ENCODE measurements at regions not wholly inside any gene's neighbourhood (a gene's known extent, or its start where the extent isn't known, plus 50 kb on each side); places are given as distances from the start of the nearest gene placed in this dataset.
A peak's percentile ranks its signal among the peaks of the same experiment; 100 is the strongest.

DNA sequence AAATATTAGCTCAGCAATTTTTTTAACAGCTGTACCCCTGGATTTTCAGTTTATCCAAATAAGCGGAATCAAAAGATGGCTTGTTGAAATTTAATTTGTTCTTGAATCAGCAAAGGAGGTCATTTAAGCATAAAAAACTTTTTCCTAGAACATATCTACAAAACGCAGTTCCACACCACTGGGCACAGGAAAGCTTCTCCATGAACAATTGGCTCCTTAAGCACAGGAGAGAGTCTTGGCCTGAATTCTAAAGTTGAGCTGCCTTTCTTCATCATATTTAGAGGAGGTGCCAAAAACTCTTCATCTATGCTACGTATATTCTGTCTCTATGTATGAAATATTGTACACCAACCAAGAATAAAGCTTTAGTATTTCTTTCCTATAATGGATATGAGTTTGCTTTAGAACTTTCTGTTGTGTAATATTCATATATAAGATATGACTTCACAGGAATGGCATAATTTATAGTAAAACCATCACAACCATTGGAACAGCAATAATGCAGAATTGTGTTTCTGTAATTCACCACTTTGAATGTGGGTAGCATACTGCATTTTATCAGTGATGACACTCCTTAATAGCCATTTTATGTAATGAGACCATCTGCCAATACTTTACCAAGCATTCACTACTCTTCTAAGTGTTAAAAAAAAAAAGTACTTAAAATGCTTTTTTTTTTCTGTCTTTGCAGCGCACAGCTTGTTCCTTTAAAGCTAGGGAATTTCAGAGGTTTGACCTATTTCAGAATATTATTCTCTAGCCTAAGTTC is 263.7 kb downstream of the SLITRK6 start:
- no peak for DNase-seq

DNA sequence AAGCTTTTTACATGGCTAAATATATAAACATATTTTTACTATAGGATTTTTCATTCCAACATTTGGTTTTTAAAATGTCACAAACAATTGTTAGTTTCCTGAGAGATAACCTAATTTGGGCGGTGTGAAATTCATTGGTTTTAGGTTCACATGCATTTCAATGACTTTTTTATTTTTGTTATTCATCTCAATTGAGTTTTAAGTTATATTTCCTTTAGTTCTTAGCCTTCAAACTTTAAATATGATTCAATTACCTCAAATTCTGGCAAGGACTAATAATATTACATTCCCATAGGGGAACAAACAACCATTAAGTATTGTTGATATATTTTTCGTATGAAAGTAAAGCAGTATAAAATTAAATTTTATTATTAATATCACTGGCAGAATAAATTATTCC is 265.3 kb downstream of the SLITRK6 start:
- no peak for DNase-seq

DNA sequence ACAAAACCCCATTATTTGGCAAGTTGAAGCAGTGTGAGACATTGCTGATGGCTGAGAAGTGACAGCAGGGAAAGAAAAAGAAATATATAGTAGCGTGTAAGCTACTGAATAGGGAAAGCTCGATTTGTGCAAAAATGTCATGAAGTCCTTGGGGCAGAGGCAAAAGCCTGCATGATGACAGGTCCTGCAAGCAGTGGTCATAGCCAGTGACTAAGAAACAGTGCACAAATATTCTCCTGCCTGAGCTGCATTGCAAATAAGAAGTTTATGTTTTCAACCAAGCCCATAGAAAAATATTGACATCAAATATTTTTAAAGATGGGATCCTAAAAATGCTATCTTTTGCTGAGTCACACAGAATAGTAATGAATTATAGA is 270.0 kb downstream of the SLITRK6 start:
- DNase-seq: no peak

DNA sequence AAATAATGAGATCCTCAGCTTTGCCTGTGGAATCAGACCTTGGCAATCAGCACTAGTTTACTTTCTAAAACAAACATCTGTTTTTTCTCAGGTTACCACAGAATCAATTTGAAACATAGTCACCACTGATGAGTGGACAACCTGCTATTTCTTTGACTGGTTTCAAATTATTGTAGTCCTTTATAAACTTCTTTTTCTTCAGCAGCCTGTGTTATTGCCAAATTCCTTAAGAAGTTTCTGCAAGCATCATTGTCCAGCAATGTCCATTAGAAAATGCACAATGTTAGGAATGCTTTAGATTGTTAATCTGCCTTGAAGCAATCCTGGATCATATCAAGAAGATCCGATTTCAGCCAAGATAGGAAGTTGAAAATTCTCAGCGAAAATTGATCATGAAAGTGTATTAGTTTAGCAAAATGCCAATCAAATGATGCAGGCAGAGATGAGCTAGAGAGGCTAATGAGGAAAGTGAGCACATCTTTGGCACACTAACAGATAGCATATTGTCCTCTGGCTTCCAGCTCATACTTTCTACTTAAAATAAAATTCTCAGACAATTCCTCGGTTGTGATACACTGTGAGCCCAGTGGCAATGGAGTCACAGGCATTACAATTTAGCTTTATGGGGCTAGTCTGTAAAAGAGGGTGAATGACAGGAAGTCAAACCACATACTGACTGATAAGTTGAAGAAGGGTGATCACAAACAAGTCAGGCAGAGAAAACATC is 270.6 kb downstream of the SLITRK6 start:
- no peak for DNase-seq

DNA sequence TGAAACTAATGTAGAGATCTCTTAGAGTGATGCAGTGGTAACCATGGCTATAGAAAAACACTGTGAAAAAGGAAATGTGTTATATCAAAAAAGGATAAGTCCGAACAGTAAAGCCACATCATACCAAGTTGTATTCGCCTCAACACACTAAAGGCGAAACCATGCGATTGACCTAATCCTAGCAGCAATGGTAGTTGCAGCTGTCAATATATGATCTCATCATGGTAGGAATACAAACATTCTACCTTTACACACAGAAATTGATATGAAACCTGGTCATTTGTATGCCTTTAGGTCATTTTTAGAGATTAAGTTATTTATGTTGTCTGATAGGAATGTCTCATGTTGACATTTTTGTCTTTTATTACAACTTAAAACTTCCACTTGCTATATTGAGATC is 271.9 kb downstream of the SLITRK6 start:
- no peak for DNase-seq

DNA sequence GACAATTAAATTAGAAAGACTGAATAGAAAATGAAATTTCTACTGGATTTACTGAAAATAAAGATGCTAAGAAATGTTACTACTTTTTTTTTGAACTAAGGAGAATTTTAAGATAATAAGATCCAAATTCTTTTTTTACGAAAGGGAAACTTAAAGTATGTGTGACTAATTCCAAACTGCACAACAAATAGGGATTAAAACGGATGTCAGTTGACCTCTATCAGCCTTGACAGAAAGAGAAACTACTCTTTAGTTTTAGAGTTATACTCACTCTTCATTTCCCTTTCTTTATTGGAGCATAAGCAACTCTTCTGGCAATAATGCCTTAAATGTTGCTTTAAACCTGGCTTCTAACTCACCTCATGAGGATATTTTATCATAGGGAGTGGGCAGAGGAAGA is 273.8 kb downstream of the SLITRK6 start:
- no peak for DNase-seq

DNA sequence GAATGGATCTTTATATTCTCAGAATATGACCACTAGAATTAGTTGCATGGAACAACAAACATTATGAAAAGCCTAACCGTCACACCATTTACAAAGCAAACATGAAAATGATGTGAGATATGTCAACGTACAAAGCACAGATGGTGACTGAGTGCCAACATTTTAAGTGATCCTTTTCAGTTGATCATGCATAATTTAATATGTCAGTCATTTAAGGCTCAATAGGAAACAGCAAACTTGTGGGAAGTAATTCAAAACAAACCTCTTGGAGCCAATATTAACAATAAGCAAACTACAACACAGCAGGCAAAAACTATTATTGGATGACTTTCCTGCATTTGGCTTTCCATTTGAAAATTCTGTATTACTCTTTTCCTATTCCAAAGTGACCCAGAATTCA is 277.6 kb downstream of the SLITRK6 start:
- DNase-seq: peak; percentile 87

DNA sequence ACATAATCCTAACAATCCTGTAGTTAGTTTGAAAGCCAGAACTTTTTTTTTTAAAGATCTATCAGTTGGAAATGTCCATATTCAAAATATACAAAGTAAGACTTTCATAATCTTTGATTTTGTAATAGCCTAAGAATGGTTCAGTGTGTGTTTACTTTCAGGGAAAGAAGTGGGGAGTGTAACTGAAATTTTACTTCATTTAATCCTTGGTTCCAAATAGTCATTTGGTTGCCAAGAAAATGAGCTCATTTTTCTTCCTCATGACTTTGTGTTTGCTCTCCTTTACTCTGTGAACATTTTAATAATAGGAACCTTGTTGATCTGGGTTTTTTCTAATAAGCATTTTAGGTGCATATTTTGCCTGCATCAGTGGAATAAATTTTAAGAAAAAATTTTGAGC is 278.8 kb downstream of the SLITRK6 start:
- DNase-seq: no peak

DNA sequence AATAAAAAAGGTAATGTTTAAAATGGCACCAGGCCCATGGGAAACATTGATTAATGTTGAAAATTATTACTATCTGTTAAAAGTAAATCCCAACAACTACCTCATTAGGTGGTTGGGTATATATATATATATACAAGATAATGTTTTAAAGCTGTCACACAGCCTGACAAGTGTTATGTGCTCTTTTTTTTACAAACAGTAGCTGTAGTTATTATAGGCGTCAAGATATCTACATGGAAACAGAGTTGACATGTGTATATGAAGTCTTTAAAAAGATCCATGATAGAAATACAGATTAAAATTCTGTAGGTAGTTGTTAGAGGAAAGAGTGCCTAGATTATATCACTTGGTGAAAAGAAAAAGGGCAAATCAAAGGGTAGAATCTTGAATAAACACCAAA is 279.9 kb downstream of the SLITRK6 start:
- no peak for DNase-seq

DNA sequence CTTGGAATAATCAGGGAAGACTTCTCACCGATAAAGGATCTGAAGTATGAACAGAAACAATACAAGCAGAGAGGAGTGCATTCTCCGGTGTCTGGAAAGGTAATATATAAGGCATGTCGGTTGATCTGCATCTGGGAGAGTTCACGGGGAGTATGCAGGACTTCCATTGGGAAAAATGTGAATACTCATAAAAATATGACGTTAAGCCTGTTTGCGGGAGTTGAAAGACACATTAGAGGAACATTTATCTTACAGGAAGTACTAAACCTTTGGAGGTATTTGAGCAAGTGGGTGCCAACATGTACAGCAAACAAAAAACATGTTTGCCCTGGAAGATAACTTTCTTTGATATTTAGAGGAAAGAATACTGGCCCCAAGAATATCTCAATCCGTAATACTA is 286.8 kb downstream of the SLITRK6 start:
- no peak for DNase-seq

DNA sequence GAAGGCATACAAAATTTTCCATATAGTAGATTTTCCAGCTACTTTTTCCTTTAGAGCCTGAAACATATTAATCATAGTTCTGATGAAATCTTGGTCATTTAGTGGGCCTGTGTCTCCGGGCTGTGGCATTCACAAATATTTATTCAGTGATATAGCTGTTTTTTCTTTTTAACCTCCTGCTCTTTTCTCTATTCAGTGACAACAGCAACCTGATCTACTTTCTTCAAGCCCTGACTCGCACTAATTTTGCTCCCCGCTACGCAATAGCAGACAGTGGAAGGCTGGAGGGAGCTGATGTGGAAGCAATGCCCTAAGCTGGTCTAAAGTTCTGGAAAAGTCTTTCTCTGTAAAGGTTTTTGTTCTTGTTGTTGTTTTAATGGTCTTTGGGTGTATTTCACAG is 289.7 kb downstream of the SLITRK6 start:
- no peak for DNase-seq

DNA sequence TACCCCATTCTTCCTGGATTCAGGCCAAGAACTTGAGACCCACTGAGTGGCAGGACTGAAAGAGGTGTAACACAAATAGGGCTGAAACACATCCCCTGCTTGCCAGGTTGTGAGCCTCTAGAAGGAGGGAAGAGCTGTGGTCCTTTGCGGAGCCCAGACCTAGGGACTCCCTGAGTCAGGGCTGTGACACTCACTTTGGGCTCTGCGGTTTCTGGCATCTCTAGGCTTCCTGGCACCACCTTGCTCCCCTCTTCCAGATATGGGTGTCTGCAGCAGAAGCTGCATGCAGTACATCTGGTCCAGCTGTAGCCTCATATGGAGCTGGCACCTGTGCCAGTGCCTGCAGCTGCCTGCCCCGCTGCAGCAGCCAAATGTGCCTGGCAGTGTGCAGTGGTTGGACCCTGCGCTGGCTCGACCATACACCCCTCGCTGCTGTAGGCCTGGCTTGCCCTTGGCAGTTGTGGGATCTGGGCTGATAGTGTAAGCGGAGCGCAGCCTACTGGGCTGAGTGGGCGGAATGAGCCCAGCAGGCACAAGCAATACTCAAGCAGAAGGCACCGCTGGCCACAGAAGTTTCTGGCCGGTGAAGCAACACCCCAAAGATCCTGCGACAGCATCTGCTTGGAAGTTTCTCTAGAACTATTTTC is 290.4 kb downstream of the SLITRK6 start:
- no peak for DNase-seq

DNA sequence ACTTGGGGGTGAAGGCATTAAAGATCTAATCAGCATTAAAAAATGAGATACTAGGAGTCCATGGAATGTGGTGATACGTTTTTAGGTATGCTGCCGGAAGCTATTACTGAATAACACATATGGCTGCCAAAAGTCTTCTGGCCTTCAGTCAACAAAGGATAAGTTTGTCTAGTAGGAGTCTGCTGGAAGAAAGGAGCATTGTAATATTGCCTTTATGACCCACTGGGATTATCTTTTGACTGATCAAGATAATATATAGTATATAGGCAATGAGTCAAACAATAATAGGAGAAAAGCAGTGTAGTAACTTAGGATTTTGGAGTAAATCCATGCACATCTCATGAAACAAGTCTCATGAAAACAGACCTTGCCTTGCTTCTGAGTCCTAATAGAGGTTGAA is 295.4 kb downstream of the SLITRK6 start:
- no peak for DNase-seq

DNA sequence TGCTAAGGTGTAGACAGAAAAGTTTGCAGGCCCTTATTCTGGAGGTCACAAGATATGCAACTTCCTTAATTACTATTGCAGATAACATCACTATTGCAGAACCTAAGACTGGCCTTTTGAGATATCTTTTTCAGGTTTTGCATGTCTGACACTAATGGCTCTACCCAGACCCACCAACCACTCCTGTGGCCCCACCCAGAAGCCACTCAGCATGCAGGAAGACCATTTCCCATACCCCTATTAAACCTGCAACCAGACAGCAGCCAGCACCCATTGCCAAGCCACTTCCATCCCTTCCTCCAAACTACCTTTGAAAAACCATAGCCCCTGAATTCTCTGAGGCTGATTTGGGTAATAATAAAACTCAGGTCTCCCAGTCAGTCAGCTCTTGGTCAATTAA is 297.6 kb downstream of the SLITRK6 start:
- no peak for DNase-seq

DNA sequence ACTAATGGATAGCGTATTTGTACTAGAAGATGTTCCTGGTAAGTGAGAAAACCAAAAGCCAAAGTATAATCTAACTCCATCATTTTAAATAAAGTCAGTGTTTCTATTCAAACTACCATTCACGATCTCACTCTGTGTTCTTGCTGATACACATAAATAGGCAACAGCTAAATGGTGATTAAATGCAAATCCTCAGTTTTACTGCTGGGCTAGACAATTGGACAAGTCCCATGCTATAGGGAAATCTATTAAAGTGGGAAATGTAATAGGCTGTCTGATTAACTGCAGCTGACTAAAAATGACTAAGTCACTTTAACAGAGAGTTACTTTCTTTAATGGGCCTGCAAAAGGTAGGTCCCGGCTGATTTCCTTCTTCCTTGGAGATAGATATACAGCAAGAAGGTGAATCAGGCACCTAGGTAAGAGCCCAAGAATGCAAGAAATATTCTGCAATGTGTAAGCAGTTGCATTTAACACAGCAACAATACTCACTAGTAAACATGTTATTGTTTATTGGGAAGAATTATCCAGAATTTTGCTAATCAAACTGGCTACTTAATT is 298.4 kb downstream of the SLITRK6 start:
- DNase-seq: peak; percentile 95

DNA sequence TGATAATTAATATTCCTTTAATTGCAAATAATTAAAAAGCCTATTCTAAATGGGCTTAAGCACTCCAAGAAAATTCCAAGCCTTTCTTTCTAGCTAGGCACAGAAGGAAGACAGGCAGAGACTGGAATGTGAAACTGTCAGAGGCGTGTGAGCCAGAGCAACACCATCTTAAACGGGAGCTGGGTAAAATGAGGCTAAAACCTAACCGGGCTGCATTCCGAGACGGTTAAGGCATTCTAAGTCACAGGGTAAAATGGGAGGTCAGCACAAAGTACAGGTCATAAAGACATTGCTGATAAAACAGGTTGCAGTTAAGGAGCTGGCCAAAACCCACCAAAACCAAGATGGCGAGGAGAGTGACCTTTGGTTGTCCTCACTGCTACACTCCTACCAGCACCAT is 300.4 kb downstream of the SLITRK6 start:
- DNase-seq: no peak

DNA sequence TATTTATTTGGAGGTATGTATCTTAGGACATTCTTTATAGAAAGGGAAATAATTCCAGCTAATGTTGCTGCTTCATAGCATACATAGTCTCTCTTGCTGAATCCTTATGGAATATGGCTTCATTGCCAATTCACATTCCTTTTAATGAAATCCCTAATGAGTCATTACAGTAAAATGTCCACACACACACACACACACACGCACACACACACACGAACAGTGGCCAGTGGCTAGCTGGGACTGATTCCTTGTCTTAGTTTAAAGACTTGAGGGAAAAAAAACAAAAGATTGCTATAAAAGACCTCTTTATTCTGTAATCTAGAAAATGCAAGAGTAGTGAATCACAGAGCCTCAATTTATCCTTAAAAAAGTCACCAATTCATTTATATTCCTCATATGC is 301.6 kb downstream of the SLITRK6 start:
- no peak for DNase-seq

DNA sequence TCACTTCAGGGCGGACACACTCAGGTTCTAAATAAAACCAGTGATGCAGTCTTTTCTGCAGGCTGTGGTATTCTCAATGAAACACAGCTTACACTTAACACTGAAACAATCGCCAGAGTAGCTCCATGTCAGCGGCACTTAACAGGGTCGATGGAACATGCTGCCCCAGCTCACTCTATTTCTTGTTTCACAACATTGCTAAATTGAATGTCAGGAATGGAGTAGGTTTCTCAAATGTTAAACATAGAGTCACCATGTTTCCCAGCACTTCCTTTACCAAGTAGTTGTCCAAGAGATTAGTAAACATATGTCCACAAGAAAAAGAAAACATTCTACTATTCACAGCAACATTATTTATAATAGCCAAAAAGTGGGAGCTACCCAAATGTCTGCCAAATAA is 306.9 kb downstream of the SLITRK6 start:
- DNase-seq: no peak

DNA sequence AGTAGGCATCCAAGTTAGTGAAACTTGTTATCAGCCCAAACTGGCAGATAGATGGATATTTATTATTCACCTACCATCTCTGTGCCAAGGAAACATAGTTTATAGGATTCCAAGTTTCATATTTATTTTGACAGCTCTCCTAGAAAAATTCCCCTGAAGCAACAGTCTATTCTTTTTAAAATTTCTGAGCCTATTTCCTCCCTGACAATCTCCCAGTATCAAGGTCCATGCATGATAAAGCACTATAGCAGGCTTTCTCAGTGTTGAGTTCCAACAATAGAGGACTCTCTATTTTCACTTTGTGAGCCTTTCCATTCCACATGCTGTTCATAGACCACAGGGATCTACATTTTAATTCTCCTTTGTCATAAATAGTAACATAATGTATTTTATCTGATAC is 312.6 kb downstream of the SLITRK6 start:
- DNase-seq: no peak

DNA sequence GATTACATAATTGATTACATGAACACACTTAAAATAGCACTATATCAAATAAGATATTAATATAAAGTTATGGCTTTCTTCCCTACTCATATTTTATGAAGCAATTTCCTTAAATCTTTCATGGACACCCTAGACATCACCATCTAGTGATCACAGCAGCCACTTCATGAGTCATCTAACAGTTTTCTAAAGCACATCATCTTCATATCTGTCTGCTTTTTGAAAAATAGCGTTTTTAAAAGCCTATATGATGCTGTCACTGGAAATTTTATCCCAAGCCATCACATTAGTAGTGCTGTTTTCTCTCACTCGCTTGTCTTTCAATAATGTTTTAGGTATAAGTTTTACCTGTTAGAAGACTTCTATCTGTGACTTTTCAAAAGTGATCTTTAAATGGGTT is 326.1 kb downstream of the SLITRK6 start:
- no peak for DNase-seq

DNA sequence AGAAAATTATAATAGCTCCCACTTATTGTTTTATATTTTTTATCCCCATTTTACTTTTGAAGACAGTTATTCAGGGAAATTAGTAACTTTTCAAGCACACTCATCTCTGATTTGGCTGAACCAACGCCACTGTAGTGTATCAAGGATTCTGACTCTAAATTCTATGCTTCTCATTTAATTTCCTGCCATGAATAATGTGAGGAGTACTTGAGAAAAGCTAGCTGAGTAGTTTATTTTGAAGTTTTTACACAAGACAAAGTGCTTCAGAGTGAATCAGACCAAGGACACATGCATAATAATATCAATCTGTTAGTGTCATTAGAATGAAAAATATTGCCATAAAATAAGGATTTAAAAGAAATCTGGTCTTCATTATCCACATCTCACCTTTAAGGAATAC is 329.9 kb downstream of the SLITRK6 start:
- DNase-seq: no peak

DNA sequence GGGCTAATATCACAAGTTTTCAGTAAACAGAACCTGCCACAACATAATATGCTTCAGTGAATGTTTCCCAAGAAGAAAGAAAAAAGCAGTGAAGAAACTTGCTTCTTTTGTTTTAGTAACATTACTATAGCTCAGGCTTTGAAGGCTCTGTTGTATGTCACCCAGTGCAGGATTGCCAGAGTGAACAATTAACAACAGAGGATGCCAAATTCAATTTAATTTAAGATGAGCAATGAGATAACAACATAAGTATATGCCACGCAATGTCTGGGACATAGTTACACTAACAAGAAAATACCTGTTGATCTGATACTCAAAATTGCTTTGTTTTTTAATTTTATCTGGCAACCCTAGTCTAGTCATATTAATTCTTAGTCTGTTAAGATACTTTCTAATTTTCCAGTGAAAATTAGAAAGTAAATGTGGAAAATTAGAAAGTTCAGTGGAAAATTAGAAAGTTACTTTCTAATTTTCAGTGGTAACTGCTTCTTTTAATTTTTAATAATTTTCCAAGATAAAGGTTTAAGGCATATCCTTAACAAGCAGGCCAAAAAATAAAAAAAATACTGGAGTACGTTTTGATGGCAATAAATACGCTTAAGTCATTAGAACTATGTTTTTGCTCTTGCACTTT is 336.3 kb downstream of the SLITRK6 start:
- no peak for DNase-seq

DNA sequence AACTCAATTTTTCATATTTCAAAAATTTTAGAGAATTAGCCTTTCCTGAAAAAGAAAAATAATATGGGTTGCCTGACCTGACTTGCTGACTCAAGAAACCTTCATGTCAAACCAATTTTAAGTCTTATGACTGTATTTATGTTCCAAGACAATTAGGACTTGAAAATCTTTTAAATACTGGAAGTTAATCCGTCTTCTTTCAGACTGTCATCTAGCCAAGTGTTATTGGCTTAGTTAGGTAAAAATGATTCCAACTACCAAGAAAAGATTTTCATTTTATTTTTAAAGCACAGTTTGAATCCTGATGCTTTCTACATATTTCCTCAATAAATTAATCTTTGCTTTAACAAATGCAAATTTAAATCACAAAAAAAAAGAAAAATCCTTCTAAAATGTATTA is 337.6 kb downstream of the SLITRK6 start:
- no peak for DNase-seq

DNA sequence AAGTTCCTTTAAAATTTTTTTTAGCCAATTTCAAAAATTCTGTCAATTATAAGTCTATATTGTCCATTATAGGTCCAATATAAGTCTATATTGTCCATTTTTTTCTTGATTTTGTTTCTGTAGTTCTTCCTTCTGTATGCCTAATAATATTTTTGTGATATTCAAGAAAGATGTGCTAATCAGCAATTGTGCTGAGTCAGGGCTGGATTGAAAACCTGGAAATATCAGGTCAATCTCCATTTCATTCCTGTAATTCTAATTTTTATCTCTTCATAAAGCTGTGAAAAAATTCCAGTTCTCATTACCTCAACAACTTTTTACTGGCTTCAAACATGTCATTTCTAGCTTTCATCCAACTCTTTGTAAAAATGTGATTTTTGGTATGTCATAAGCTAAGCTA is 353.7 kb downstream of the SLITRK6 start:
- no peak for DNase-seq
